ENCODE measurements at regions not wholly inside any gene's neighbourhood (a gene's known extent, or its start where the extent isn't known, plus 50 kb on each side); places are given as distances from the start of the nearest gene placed in this dataset.

GRCh38 chr10:121148921-121149320, 297.8 kb downstream of the WDR11 start:
- TF ChIP-seq, protein P1, sequence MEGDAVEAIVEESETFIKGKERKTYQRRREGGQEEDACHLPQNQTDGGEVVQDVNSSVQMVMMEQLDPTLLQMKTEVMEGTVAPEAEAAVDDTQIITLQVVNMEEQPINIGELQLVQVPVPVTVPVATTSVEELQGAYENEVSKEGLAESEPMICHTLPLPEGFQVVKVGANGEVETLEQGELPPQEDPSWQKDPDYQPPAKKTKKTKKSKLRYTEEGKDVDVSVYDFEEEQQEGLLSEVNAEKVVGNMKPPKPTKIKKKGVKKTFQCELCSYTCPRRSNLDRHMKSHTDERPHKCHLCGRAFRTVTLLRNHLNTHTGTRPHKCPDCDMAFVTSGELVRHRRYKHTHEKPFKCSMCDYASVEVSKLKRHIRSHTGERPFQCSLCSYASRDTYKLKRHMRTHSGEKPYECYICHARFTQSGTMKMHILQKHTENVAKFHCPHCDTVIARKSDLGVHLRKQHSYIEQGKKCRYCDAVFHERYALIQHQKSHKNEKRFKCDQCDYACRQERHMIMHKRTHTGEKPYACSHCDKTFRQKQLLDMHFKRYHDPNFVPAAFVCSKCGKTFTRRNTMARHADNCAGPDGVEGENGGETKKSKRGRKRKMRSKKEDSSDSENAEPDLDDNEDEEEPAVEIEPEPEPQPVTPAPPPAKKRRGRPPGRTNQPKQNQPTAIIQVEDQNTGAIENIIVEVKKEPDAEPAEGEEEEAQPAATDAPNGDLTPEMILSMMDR (IDR thresholded peaks at IDR 0.05; ENCODE audit: insufficient read depth, low read length, poor library complexity, severe bottlenecking): no peak
- no peak for TF ChIP-seq EZH2phosphoT487 (conservative IDR thresholded peaks at IDR 0.05; ENCODE audit: low read length)
